SK-N-SH (cell line): ENCODE measurements at regions not wholly inside any gene's neighbourhood (a gene's known extent, or its start where the extent isn't known, plus 50 kb on each side); places are given as distances from the start of the nearest gene placed in this dataset.

Experiments
- CTCF ChIA-PET: fragments of 300-600, 350-600 bp; formaldehyde crosslinking; extraction: SDS; loops from one replicate; lab custom pipeline; 2021; lab: Yijun Ruan, JAX
- POLR2A ChIA-PET: fragments of 350-600 bp; sonication (Branson Sonifier 250); formaldehyde crosslinking; extraction: SDS; loops from one replicate; lab custom pipeline; 2020; ENCODE audit warnings: antibody characterized with exemption, inconsistent platforms; lab: Yijun Ruan, JAX
- DNase-seq: peaks from one replicate; pipeline ENCODE4 v3.0.0; 2012
- H2AFZ ChIP-seq: fragments of 200-600 bp; sonication (generic); 2 replicates; pipeline ENCODE4 v1.8.1; 2016; ENCODE audit warnings: antibody characterized with exemption, mild to moderate bottlenecking, low read depth
- H3F3A ChIP-seq: fragments of 200-600 bp; sonication (generic); replicated peaks from 2 replicates; pipeline ENCODE3; 2016; ENCODE audit warnings: antibody characterized with exemption, mild to moderate bottlenecking; ENCODE audit not compliant: insufficient read depth
- H3K27ac ChIP-seq, 2 experiments: fragments of 200-500 bp in 1 of 2; fragments of 200-600 bp in 1 of 2; sonication (Bioruptor generic) in 1 of 2; sonication (generic), shearing (Covaris generic) in 1 of 2; 2 replicates each; pipeline versions ENCODE4 v1.5.1 to v1.6.1; 2014 to 2016; ENCODE audit warnings: low read depth in 2 of 2, inconsistent platforms in 1 of 2, low read length in 1 of 2, mild to moderate bottlenecking in 1 of 2, mixed read lengths in 1 of 2
- H3K27me3 ChIP-seq: fragments of 200-600 bp; sonication (generic), shearing (Covaris generic); 2 replicates; pipeline ENCODE4 v1.6.1; 2016; ENCODE audit warnings: mixed run types; ENCODE audit not compliant: insufficient read depth
- H3K36me3 ChIP-seq, 2 experiments: fragments of 200-500 bp in 1 of 2; fragments of 200-600 bp in 1 of 2; sonication (Bioruptor generic) in 1 of 2; sonication (generic) in 1 of 2; replicated peaks in 1 of 2; 2 replicates each; pipeline versions ENCODE3 to v1.5.1; 2014 to 2016; ENCODE audit warnings: low read length in 1 of 2, mild to moderate bottlenecking in 1 of 2; ENCODE audit not compliant: insufficient read depth in 2 of 2, control insufficient read depth in 1 of 2
- H3K4me1 ChIP-seq, 2 experiments: fragments of 200-500 bp in 1 of 2; fragments of 200-600 bp in 1 of 2; sonication (Bioruptor generic) in 1 of 2; sonication (generic), shearing (Covaris generic) in 1 of 2; 2 replicates each; pipeline versions ENCODE4 v1.5.1 to v1.6.1; 2014 to 2016; ENCODE audit warnings: low read depth in 1 of 2, low read length in 1 of 2, mixed run types in 1 of 2; ENCODE audit not compliant: insufficient read depth in 2 of 2, control insufficient read depth in 1 of 2
- H3K4me2 ChIP-seq: fragments of 200-600 bp; sonication (generic), shearing (Covaris generic); 2 replicates; pipeline ENCODE4 v1.6.1; 2017; ENCODE audit warnings: mixed run types
- H3K4me3 ChIP-seq, 2 experiments: fragments of 200-500 bp in 1 of 2; fragments of 200-600 bp in 1 of 2; sonication (Bioruptor generic) in 1 of 2; sonication (generic), shearing (Covaris generic) in 1 of 2; 2 replicates each; pipeline versions ENCODE4 v1.5.1 to v1.8.1; 2014 to 2016; ENCODE audit warnings: low read depth in 2 of 2, inconsistent platforms in 1 of 2, low read length in 1 of 2, mild to moderate bottlenecking in 1 of 2, mixed read lengths in 1 of 2, moderate library complexity in 1 of 2
- H3K79me2 ChIP-seq: fragments of 200-600 bp; sonication (generic); 2 replicates; pipeline ENCODE4 v1.8.1; 2017; ENCODE audit warnings: mild to moderate bottlenecking; ENCODE audit not compliant: insufficient read depth
- H3K9ac ChIP-seq: fragments of 200-600 bp; sonication (generic); 2 replicates; pipeline ENCODE4 v1.6.1; 2017; ENCODE audit warnings: mixed run types
- H3K9me2 ChIP-seq: fragments of 200-600 bp; sonication (generic); 2 replicates; pipeline ENCODE4 v1.6.1; 2017; ENCODE audit warnings: mixed run types
- H3K9me3 ChIP-seq: fragments of 200-600 bp; sonication (generic); 2 replicates; pipeline ENCODE4 v1.6.1; 2017; ENCODE audit warnings: mixed run types, mild to moderate bottlenecking, moderate library complexity
- H4K20me1 ChIP-seq: fragments of 200-600 bp; sonication (generic); 2 replicates; pipeline ENCODE4 v1.6.1; 2017; ENCODE audit warnings: mild to moderate bottlenecking, mixed run types; ENCODE audit not compliant: insufficient read depth
- CHD2 ChIP-seq: fragments of 150-350 bp; IDR thresholded peaks from 2 replicates; pipeline ENCODE4 v1.6.1; 2018; ENCODE audit warnings: low read length; ENCODE audit not compliant: partially characterized antibody
- CTCF ChIP-seq: fragments of 200-600 bp; sonication (generic); IDR thresholded peaks from 2 replicates; pipeline ENCODE4 v1.6.1; 2017; ENCODE audit warnings: antibody characterized with exemption, mild to moderate bottlenecking, moderate library complexity
- EZH2phosphoT487 ChIP-seq: fragments of 200-600 bp; sonication (generic); IDR thresholded peaks from 2 replicates; pipeline ENCODE4 v1.6.1; 2017; ENCODE audit warnings: low read depth, mixed run types, mild to moderate bottlenecking, antibody characterized with exemption, moderate library complexity, borderline replicate concordance
- FOSL2 ChIP-seq: IDR thresholded peaks from 2 replicates; pipeline ENCODE4 v1.4.0; 2012; ENCODE audit warnings: low read depth, mild to moderate bottlenecking, moderate library complexity, borderline replicate concordance
- FOXJ3 ChIP-seq: sonication (generic); formaldehyde crosslinking; IDR thresholded peaks from 2 replicates; pipeline ENCODE4 v1.5.1; 2020; ENCODE audit warnings: mild to moderate bottlenecking, missing genetic modification reagents
- FOXM1 ChIP-seq: IDR thresholded peaks from 2 replicates; pipeline ENCODE4 v1.4.0; 2012; ENCODE audit warnings: low read depth, mild to moderate bottlenecking
- GATA2 ChIP-seq: sonication (generic); formaldehyde crosslinking; IDR thresholded peaks from 2 replicates; pipeline ENCODE4 v1.5.0; 2020; ENCODE audit warnings: mild to moderate bottlenecking, missing genetic modification reagents
- IRF3 ChIP-seq: fragments of 150-350 bp; IDR thresholded peaks from 2 replicates; pipeline ENCODE4 v1.6.1; 2016; ENCODE audit warnings: mild to moderate bottlenecking, low read depth, low read length
- JUND ChIP-seq: IDR thresholded peaks from 2 replicates; pipeline ENCODE4 v1.4.0; 2012
- MEF2A ChIP-seq: IDR thresholded peaks from 2 replicates; pipeline ENCODE4 v1.4.0; 2012; ENCODE audit warnings: low read depth, borderline replicate concordance
- MXI1 ChIP-seq: IDR thresholded peaks from 2 replicates; pipeline ENCODE4 v1.6.1; 2012; ENCODE audit warnings: mild to moderate bottlenecking, low read depth, low read length, improper control_type of control experiment
- NRF1 ChIP-seq: IDR thresholded peaks from 2 replicates; pipeline ENCODE4 v1.6.1; 2012; ENCODE audit warnings: low read depth, mild to moderate bottlenecking, low read length
- RAD21 ChIP-seq: IDR thresholded peaks from 2 replicates; pipeline ENCODE4 v1.6.1; 2012; ENCODE audit warnings: mild to moderate bottlenecking, low read length
- REST ChIP-seq: IDR thresholded peaks from 2 replicates; pipeline ENCODE4 v1.6.1; 2012; ENCODE audit warnings: mild to moderate bottlenecking, low read depth, low read length, moderate library complexity
- SIN3A ChIP-seq: IDR thresholded peaks from 2 replicates; pipeline ENCODE4 v1.6.1; 2012; ENCODE audit warnings: low read depth, mild to moderate bottlenecking, low read length, moderate library complexity, borderline replicate concordance
- TCF12 ChIP-seq: IDR thresholded peaks from 2 replicates; pipeline ENCODE4 v1.4.0; 2012
- USF2 ChIP-seq: fragments of 150-350 bp; IDR thresholded peaks from 2 replicates; pipeline ENCODE4 v1.6.1; 2017; ENCODE audit warnings: antibody characterized with exemption, low read length, low read depth, borderline replicate concordance
- ZBTB33 ChIP-seq: IDR thresholded peaks from 2 replicates; pipeline ENCODE4 v1.4.0; 2012; ENCODE audit warnings: low read depth, borderline replicate concordance
- WGBS: methylation state at CpG from one replicate; pipeline ENCODE4 v1.1.6; 2017; ENCODE audit warnings: low lambda C conversion rate; 5-methylcytosine and 5-hydroxymethylcytosine counted together

- no peak overlapping the region for H3K27ac ChIP-seq
- no peaks in the 10 kb centered on the region; the same call in 1 of the 2 replicates for H3K9me3 ChIP-seq
- ChIA-PET POLR2A (no interaction called here), CTCF (interaction anchor here (1.1 kb wide), 1 partner anchor 33 kb away, joined by 3 read pairs; no protein-coding TSS in a partner anchor)
- WGBS, result 39% methylated on average over 4 of the region's 4 CpGs
- no peak for TF ChIP-seq IRF3
- TF ChIP-seq SIN3A, result no peak
- no peaks in the 10 kb centered on the region for H3K4me1 ChIP-seq
- H3K9ac ChIP-seq, result no peak overlapping the region
- H3K27me3 ChIP-seq, result no peaks in the 10 kb centered on the region
- H3K36me3 ChIP-seq, result no peaks in the 10 kb centered on the region
- no peaks in the 10 kb centered on the region for H3K79me2 ChIP-seq
- DNase-seq, result no peak
- no peak overlapping the region for H2AFZ ChIP-seq
- H3K9me2 ChIP-seq, result peaks cover 4% of the 10 kb centered on the region; the same call in 1 of the 2 replicates
- H3F3A ChIP-seq, result no peaks in the 10 kb centered on the region
- no peak overlapping the region for H3K4me3 ChIP-seq
- H4K20me1 ChIP-seq, result no peaks in the 10 kb centered on the region
- no peak overlapping the region for H3K4me2 ChIP-seq
Observed at GRCh38 chr10:8719971-8720370, 665.5 kb downstream of the GATA3 start.

- H3K4me2 ChIP-seq, result no peak overlapping the region
- WGBS, result 46% methylated on average over 3 of the region's 3 CpGs
- POLR2A ChIA-PET, result no interaction called here
- no peak overlapping the region for H3K4me3 ChIP-seq
- no peaks in the 10 kb centered on the region for H3F3A ChIP-seq
- no peaks in the 10 kb centered on the region for H3K36me3 ChIP-seq
- no peaks in the 10 kb centered on the region for H3K79me2 ChIP-seq
- H2AFZ ChIP-seq, result no peak overlapping the region
- no peak for DNase-seq
- no peak overlapping the region for H3K9ac ChIP-seq
- no peaks in the 10 kb centered on the region; the same call in 1 of the 2 replicates for H3K9me3 ChIP-seq
- CTCF ChIA-PET, result interaction anchor here (1.0 kb wide), 1 partner anchor 13 kb away, joined by 3 read pairs; no protein-coding TSS in a partner anchor
- no peaks in the 10 kb centered on the region for H3K27me3 ChIP-seq
- H3K27ac ChIP-seq, result no peak overlapping the region
- H3K9me2 ChIP-seq, result no peaks in the 10 kb centered on the region
- no peaks in the 10 kb centered on the region for H4K20me1 ChIP-seq
- H3K4me1 ChIP-seq, result no peaks in the 10 kb centered on the region
- TF ChIP-seq USF2 (no peak), SIN3A (no peak), FOXM1 (no peak), FOXJ3 (CRISPR knock-in tag) (no peak), CHD2 (no peak), EZH2phosphoT487 (no peak), RAD21 (no peak), JUND (no peak), MEF2A (no peak), REST (no peak), MXI1 (no peak), CTCF (no peak), GATA2 (CRISPR knock-in tag) (no peak), ZBTB33 (no peak), NRF1 (no peak), FOSL2 (no peak), TCF12 (no peak)
Observed at GRCh38 chr10:8721650-8722049, 667.2 kb downstream of the GATA3 start.
